ENCODE measurements at regions not wholly inside any gene's neighbourhood (a gene's known extent, or its start where the extent isn't known, plus 50 kb on each side); places are given as distances from the start of the nearest gene placed in this dataset.
"Not testable (repeated sequence)": the region's sequence is repeated elsewhere in the genome, so short reads cannot be mapped to it uniquely, and the experiment has no call there.

DNA sequence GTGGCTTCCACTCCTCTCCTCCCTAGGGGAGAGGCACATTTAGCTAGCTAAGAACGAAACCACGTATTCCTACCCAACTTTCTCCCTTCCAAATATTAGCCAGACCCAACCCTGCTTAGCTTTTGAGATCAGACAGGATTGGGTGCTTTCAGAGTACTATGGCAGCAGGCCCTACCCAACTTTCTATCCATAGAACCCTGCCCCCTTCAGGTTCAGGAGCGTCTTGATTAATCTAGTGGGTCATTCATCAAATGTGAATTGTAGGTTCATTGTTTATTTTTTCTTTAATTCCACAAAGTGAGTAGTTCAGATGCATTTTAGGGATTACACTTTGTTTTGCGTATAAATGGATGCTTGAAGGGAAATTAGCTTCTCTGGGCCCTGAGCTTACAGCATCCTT, 188.3 kb downstream of the MIB1 start:
- DNase-seq (ENCODE audit: low read depth in 2 of 2): no peak

DNA sequence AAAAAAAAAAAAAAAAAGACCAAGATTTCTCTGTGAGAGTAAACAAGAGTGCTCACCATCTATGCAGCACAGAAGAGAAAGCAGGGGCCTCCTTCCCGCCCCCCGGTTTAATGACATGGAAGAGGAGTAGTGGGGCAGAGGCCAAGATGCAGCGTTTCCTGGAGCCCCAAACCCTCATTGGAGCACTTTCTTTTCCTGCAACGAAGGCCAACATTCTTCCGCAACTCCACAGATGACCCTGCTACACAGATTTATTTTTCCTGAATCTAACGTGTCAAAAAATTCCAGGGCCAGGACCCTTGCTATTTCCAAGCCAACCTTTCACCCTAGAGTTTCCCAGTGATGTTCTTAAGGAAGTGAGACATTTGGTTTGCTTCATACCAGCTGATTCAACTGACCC, 189.6 kb downstream of the MIB1 start:
- no peak for DNase-seq (ENCODE audit: low read depth in 2 of 2)

DNA sequence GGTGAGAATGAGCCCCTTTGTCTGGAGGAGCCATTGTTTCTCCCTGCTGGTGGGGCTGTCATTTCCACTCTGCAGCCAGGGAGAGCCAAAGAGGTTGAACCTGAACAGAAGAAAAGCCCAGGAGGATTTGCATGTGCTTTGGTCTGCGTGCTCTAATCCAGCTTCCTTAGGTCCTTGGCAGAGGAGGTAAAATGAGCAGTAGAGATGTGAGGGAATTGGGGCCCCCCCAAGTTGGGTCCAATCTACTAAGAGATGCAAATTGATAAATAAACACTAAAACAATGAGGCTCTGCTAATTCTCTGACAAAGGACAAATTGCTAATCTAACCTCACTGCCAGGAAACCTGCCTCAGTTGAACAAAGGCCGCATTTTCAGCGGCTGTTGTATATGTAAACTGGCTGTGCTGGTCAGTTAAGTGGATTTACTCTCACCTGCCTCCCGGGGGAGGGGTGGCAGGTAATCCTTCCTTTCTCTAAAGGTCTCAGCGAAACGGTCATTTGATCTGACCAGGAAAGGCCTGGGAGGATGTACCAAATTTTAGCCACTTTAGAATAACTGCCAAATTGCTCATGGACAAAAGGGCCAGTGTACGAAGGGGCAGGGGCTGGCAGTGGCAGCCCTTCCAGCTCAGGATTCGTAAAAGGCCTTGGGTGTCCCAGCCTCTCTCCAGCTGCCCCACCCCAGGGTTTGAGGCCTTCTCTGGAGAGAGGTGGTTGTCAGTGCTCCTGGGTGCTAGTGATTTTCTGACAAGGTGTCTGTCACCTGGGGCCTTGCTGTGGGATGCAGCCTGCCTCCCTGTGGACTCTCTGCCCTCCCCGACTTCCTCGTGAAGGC, 193.6 kb downstream of the MIB1 start:
- DNase-seq (ENCODE audit: low read depth in 2 of 2): no peak

DNA sequence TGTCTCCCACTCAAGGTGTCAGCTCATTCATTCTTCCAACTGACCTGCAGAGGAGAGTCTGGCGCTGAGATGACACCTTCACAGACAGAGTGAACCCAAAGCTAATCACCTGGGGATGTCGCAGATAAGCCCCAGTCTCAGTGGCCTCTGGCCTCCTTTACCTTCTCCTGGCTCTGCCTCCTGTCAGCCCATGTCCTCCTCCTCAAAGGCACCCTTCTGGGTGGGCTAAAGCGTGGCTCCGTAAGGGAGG, 194.1 kb downstream of the MIB1 start:
- no peak for DNase-seq (ENCODE audit: low read depth in 2 of 2)

DNA sequence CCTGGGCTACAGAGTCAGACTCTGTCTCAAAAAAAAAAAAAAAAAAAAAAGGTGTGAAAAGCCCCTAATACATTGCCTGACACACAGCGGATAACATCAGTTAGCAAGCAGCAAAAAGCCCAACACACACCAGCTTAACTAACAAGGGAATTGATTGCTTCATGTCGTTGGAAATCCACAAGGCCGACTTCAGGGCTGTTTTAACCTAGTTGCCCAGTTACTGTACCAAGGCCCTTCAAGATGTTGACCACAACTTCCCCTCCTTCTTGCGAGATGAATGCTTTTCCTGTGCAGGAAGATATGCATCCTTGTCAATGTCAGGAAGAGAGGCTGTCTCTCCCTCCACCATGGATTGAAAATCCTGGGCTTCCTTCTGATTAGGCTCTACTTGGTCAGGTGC, 202.9 kb downstream of the MIB1 start:
- DNase-seq (ENCODE audit: low read depth in 2 of 2): no peak

DNA sequence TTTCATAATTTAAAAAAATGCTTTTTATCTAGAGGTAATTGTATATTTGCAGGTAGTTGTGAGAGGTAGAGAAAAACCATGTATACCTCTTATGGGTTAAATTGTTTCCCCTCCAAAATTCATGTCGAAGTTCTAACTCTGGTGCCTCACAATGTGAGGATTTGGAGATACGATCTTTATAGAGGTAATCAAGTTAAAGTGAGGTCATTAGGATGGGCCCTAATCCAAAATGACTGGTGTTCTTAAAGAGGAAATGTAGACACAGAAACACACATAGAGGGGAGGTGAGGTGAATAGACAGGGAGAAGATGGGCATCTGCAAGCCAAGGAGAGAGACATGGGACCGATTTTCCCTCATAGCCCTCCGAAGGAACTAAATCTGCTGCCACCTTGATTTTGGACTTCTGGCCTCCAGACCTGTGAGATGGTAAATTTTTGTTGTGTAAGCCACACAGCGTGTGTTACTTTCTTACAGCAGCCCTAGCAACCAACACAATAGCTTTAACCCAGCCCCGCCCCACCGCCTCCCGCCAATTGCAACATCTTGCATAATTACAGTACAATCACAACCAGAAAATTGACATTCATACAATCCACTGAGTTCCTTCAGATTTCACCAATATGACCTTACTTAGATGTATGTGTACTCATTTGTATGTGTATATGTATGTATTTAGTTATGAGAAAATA, 208.9 kb downstream of the MIB1 start:
- no peak for DNase-seq (ENCODE audit: low read depth in 2 of 2)

DNA sequence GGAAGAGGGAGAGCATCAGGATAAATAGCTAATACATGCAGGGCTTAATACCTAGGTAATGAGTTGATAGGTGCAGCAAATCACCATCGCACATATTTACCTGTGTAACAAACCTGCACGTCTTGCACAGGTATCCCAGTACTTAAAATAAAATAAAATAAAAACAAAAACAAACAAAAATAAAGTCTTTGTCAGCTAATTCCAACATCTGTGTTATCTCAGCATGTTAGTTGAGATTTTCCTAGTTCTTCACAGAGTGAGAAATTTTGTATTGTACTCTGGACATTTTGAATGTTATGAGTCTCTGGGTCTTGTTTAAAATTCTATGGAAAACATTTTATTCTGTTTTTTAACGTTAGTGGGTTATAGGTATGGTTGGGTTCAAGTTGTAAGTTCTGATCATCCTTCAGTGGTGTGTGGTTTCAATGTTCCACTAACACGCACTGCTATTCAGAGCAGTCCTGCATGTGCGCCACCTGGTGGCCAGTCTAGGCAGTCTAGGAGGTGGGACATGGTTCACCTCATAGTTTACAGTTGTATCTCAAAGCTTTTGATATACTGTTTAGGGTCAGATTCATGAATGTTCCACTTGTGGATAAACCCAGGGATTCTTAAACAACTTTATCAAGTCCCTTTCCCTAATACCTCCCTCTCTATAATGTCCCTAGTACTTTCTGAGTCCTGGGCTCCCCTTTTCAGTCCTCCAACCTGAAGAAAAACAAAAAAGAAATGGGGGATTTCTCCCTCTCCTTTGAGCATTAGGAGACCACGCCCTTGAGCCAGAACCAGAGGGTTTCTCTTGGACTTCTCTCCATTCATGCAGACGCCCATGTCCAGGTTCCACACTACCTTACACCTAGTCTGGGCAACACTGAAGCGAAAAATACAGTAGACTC, 213.4 kb upstream of the GATA6 start:
- DNase-seq (ENCODE audit: low read depth in 2 of 2): peak; percentile 65 to 74

DNA sequence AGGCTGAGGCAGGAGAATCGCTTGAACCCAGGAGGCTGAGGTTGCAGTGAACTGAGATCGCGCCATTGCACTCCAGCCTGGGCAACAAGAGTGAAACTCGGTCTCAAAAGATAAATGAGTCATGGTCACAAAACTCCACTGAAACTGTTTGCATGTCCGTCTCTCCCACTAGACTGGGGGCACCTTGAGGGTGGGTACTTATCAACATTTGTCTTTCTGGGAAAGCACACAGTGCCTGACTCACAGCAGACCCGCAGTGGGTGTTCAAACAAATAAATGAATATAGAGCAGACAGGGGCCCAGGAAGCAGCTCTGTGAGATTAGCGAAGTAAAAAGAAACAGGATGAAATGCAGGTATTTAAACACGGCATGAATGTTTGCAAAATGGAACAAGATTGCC, 211.1 kb upstream of the GATA6 start:
- DNase-seq (ENCODE audit: low read depth in 2 of 2): no peak

DNA sequence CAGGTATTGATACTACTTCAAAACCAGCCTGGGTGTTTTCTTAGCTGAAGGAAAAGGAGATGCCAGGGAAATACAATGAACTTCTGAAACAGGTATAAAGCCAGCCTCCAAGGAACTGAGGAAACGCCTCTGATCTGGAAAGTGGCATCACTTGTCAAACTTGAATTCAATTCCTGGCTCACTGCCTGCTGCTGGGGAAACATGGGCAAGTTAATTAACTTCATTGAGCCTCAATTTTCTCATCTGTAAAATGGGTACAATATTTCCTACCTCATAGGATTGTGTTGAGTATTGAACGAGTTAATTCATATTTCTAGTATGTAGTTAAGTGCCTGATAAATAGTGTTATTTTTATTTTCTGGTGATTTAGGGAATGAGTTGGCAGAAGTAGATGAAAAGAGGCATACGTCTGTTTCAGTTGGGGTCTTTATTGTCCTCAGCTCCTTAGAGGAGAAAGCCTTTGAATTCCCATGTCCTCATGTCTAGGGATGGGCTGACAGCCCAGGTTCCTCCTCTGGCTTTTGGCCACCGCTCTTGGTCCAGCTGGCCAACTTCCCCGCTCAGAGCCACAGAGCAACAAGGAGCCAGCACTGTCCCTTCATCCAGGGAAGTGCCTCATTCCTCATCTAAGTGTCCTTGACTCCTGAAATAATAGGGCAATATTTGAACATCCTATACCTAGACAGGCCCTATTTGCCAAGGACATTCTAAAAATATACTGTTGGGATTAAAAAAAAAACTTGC, 210.5 kb upstream of the GATA6 start:
- DNase-seq (ENCODE audit: low read depth in 2 of 2): no peak

DNA sequence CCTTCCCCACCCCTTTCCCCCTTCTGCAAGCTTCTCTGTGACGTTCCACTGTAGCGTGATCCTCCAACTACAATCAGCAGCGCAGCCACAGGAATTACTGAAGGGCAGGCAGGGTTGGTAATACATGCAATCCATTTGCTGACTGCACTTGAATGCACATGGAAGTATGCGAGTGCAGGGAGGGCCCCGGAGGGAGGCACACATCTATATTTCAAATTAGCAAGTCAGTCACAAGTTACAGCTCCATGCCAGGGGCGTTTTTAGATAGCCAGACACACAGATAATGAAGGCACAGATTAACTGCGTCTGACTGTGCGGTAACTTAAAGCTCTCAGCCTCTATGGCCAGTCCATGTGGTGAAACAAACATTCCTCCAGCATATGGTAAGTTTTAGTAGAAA, 209.2 kb upstream of the GATA6 start:
- DNase-seq (ENCODE audit: low read depth in 2 of 2): no peak

DNA sequence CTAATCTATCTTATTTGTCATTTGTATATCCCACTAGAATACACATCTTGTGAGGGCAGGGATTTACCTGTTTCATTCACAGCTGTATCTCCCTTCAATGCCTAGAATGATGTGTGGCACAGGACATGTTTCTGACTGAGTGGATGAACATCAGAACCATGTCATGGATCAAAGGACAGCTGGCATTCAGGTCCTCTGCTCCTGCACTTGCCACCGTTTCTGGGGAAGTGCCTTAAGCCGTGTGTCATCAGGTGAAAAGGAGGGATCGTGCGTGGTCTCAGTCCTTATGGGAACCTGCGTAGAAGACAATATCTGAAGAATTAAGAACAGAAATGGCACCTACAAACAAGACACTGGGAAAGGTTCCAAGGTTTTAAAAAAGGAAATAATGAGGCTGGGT, 206.1 kb upstream of the GATA6 start:
- no peak for DNase-seq (ENCODE audit: low read depth in 2 of 2)

DNA sequence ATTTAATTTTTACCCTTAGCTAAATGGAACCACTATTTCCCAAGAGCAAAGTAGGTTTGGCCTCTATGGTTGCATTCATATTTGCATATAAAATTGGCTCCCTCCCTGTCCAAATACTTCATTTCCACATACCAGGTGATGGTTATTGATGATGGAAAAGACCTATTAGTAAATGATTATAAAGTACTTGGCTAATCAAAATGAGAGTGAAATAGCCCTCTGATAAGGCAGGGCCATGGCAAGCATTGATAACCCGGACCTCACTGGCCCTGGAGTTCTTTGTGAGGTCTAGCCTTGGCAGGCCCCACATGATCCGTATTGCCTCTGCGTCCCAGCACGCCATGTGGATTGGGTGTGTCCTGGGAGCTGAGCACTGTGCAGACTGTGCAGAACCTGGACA, 201.1 kb upstream of the GATA6 start:
- DNase-seq (ENCODE audit: low read depth in 2 of 2): no peak

DNA sequence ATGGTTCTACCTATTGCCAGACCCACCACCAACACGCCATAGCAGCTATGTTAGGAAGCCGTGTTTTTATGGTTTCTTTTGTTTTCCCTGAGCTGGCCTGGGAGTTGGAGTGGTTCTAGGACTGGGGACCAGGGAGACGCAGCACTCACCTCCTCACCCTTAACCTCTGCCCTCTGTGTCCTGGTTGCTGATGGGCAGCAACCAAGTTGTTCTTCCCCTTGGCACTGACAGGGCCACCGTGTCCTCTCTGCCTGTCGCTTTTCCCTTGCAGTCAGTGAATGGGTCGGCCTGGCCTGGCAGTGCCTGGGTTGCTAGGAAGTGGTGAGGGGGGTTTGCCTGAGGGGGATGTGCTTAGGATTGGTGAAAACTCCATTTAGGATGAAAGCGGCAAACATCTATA, 197.1 kb upstream of the GATA6 start:
- no peak for DNase-seq (ENCODE audit: low read depth in 2 of 2)

DNA sequence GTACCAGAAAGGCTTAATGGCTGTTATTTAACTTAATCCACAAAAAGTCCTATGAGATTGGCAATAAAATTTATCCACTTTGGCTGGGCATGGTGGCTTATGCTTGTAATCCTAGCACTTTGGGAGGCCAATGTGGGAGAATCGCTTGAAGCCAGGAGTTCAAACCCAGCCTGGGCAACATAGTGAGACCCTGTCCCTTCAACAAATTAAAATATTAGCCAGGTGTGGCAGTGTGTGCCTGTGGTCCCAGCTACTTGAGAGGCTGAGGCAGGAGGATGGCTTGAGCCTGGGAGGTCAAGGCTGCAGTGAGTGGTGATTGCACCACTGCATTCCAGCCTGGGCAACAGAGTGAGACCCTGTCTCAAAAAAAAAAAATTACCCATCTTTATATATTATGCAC, 193.4 kb upstream of the GATA6 start:
- DNase-seq (ENCODE audit: low read depth in 2 of 2): not testable (repeated sequence)

DNA sequence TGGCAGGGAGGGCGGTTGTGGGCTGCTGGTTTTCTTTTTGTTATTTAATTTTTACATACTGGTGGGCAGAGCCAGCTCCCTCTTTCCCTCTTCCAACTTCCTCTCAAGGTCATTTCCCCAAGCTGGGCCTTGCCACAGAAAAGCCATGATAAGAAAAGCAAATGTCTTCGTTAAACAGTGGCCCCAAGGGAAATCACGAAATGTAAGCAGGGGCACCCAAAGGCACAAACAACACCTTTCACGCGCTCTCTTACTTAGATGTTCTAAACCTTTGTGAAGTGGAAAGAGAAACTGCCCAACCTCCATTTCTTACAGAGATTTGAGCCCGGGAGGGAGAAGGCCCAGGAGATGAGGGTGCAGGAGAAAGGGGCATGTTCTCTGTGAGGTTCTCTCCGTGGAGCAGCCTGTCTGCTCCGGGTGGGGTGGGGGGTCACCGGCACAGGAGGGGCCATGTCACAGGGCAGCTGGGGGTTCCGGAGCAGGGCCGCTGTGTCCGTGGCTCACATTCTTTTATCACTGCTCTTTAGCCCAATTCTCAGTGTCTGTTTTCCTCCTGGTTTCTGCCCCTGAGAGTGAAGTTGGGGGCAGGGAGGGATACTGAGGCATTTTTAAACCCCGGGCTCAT, 190.7 kb upstream of the GATA6 start:
- DNase-seq (ENCODE audit: low read depth in 2 of 2): no peak

DNA sequence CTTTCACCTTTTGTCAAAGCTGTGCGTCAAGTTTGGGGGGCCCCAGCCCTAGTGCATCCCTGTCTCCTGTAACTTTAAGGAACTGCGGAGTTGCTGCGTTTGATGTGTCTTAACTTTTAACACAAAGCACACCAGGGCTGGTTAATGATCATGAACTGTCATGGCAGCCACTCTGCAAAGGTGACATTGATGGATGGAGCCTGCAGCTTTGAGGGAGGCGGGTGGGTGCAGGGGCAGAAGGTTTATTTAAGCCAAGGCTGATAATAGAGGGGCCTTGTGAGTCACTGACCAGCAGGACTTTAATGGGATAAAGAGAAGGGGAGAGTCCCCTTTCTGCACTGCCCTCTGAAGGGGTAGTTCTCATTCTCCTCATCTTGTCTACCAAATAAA, 190.2 kb upstream of the GATA6 start:
- DNase-seq (ENCODE audit: low read depth in 2 of 2): no peak

DNA sequence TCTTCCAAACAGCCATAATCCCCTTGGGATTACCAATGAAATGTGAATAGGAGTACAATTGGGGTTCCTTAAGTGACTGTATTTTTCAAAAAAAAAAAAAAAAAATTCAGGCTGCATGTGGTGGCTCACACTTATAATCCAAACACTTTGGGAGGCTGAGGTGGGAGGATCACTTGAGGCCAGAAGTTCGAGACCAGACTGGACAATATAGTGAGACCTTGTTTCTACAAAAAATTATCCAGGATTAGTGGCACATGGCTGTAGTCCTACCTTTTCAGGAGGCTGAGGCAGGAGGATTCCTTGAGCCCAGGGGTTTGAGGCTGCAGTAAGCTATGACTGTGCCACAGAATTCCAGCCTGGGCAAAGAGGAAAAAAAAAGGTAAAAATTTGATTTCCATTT, 189.6 kb upstream of the GATA6 start:
- DNase-seq (ENCODE audit: low read depth in 2 of 2): no peak

DNA sequence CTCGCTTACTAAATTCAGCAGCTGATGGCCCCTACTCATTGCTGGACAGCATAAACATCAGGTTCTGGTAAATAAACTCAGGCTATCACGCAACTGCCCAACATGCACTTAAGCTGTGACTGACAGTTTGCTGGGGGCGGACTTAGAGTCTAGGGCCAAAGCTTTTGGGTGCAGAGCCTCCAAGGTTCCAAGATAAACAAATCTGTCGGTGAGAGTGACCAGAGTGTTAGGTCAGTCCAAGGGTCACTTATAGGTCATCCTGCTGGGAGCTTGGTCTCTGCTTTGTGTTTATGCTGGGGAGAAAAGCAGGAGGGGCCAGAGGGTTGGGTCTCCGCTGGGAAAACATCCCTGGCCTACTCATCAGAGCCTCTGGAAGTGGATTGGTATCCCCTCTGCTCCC, 188.6 kb upstream of the GATA6 start:
- no peak for DNase-seq (ENCODE audit: low read depth in 2 of 2)

DNA sequence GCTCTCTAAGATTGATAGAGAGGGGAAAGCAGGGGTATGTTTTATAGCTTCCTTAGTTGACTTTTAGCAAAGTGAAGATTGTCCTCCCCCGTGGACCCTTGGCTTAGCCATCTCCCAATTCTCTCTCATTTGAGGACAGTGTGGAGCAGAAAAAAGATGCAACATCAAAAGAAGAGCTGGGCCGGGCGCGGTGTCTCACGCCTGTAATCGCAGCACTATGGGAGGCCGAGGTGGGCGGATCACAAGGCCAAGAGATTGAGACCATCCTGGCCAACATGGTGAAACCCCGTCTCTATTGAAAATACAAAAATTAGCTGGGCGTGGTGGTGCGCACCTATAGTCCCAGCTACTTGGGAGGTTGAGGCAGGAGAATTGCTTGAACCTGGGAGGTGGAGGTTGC, 187.9 kb upstream of the GATA6 start:
- DNase-seq (ENCODE audit: low read depth in 2 of 2): not testable (repeated sequence)

DNA sequence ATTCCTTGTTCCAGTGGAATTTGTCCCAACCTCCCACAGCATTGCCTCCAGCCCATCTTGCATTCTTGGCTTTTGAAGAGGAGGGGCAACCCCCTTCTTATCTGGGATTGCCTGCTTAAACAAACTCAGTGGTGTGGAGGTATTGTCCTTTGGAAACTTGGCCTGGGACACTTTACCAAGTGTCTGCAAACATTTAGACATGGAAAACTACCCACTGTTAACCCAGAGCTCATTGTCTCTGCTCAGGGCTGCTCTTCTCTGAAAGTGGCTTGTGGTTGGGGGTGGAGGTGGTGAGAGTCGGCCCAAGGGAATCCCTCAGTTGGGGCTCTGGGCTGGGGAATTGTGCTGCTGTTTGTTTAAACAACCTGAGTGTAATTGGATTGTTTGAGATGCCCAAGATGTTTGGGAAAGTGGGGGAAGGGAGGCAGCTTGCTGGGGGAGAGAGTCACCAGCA, 178.3 kb upstream of the GATA6 start:
- no peak for DNase-seq (ENCODE audit: low read depth in 2 of 2)

DNA sequence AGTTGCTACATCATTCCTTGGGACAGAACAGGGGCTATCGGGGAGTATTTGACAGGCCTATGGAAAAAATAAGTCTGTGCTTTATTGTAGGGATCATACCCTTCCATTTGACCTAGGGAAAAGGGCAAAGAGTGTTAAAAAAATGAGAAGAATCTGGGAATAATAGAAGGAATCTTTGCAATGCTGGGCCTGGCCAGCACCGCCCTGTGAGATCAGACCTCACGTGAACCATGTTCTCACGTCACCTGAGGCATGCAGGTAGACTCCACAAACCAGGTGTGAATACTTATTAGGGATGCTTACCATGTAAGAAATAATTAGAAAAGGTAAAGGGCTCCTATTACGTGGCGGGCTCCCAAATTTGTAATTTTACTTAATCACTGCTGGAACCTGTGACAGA, 177.5 kb upstream of the GATA6 start:
- DNase-seq (ENCODE audit: low read depth in 2 of 2): no peak
